HG03460 (cell line): ENCODE measurements at regions not wholly inside any gene's neighbourhood (a gene's known extent, or its start where the extent isn't known, plus 50 kb on each side); places are given as distances from the start of the nearest gene placed in this dataset.
"Not testable (repeated sequence)": the region's sequence is repeated elsewhere in the genome, so short reads cannot be mapped to it uniquely, and the experiment has no call there.

Experiments
- ATAC-seq: cut with Tn5 transposase; IDR thresholded peaks from one replicate; pipeline ENCODE4 v1.9.1; 2021; ENCODE audit not compliant: unreplicated experiment

DNA sequence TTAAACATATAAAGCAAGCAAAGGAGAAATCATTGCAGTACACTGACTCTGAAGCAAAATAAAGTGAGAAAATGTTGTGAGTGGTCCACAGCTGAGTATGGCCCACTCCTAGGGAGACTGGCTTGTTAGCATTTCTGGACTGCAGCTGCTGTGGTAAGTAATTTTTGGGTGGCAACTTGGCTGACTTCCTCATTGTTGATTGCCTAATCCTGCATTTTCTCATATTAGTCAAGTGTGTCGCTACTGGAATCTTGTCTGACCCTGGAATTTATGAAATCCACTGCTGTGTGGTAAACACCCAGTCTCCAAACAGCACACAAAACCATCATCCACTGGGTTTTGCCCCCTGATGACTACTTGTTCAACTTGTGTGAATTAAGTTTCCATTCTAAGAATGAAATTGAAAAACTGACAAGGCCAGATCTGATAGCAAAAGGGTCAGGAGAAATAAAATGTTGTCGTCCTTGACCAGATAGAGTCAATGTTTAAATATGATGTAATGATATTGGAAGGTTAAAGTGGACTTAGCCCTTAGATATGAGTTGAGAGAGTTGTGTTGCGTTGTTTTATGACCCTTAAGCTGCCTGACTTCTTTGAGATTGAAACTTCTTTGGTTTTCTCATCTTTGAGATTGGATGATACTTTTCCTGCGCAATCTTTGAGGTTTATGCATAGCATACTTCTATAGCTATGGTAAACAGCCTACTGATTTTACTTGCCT lies 106.6 kb upstream of the SEC22B start:
- ATAC-seq: not testable (repeated sequence)

DNA sequence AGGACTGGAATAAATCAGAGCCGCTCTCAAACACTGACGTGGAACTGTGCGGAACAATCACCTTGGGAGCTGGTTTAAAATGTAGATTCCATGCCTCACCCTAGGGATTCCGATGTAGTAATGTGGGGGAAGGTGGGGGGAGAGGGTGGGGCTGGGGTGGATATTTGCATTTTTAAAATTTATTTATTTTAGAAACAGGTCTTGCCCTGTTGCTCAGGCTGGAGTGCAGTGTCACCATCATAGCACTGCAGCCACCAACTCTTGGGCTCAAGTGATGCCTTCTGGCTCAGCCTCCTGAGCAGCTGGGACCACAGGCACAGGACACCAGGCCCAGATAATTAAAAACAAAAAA lies 101.9 kb upstream of the SEC22B start:
- ATAC-seq: not testable (repeated sequence)

DNA sequence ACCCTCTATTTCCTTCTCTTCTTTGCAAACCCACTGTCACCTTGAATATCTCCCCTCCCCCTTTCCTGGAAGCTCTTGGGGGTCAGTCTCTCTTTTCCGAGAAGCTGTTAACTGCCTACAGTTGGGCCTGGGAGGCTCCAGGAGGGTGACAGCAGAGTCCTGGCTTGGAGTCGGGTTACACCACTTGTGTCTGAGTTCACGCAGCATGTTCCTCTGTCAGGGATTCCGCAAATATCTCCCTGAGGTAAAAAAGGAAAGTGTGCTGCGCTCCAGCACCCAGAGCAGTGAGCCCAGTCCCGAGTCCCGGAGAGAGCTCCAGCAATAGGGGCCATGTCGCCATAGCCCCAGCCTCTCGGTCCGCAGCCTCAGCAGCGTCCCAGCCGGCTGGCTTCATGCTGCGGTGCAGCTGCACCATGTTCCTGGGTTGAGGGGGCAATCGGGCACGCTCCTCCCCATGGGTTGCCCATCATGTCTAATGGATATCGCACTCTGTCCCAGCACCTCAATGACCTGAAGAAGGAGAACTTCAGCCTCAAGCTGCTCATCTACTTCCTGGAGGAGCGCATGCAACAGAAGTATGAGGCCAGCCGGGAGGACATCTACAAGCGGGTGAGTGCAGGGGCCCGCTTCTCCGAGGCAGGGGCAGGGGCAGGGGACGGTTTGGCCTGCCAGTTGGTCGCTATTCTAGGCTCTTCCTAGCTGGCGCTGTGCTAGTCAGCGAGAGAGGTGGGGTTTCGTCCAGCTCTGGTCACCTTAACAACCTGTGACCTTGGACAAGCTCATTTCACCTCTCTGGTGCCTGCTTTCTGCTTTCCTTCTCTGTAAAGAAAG lies 101.3 kb upstream of the SEC22B start:
- ATAC-seq: not testable (repeated sequence)

DNA sequence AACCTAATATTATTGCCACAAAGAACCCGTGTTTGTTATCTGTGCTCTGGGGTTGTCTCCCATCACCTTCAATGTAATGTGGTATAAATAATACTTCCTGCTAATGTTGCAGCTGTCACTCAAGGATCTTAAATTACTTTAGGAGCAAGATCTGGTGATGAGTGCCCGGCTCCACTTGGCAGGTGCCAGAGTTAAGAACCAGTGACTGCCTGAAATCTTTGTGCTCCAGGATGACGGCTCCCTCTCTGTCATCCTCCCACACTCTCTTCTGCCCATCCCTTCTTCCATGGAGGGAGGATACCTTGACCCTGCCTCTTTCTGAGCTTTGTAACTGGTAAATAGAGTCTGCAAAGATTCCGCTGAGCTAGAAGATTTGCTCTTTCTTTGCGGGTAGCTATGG lies 100.4 kb upstream of the SEC22B start:
- not testable (repeated sequence) for ATAC-seq

DNA sequence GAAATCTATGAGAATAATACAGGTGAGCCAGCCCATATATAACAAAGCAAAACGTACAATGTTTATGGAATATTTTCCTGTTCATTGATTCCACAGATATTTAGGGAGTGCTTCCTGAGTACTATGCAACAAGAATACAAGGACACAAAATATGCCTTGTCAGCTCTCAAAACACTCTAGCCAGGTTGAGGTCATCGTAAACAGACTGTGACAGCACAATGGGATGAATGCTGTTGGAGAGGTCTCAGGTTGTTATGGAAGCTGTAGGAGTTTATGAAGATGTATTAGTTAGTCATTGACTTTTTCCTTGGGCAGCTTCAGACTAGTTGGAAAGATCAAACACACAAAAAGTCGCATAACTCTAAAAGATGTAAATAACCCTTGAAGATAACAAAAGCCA lies 98.1 kb upstream of the SEC22B start:
- not testable (repeated sequence) for ATAC-seq

DNA sequence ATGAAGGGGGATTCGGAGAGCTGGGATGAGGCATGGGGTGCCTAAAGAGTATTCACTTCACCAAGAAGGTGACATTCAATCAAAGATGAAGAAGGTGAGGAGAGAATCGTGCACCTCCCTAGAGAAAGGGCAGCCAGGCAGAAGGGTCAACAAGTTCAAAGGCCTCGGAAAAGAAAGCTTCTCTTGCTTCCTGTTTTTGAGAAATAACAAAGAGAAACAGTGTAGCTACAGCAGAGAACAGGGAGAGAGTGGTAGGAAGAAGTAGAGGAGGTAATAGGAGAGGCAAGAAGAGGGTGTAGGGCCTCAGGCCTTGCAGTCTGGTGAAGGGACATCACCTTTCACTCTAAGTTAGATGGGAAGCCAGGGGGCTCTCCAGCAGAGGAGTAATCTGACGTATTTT lies 97.0 kb upstream of the SEC22B start:
- ATAC-seq: not testable (repeated sequence)

DNA sequence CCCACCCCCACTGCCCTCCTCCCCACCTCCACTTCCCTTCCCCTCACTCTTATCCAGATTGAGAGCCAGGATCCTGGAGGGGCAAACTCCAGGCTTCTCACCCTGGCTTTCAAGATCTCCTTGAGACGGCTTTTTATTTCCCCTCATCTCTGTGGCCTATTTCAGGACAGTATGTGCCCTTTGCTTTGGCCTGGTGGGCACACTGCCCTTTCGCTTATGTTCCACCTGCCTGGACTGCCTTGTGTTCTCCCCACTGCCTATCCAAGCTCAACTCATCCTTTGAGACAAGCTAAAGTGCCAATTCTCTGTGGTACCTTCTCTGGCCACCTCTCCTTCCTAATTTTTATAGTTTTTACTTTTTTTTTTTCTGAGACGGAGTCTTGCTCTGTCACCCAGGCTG lies 95.9 kb upstream of the SEC22B start:
- ATAC-seq: not testable (repeated sequence)

DNA sequence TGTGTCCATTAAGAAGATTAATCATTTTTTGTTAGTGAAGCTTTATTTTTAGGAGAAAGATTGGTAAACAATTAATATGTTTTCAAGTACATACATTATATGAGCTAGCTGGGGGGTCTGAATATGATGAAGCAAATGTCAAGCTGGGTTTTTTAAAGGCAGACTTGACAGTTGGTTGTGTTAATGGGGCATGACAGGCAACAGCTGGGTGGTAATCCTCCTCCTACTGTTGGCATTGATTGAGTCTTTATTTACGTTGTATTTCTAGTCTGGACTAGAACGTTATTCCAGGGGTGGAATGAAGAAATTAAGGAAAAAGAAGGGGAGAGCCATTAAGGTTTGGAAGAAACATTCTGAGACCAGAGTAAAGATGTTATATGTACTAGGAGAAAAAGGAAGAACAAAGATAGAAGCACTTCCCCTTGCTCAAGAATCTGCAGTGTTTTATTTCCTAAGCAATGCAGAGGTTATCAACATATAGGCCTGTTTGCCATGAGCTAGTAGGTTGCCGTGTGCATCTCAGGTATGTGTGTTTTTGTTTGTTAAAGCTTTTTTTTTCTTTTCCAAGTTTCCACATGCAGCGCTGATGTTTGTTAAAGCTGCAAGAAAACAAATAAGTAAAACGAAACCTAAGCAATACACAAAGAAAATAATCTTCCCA lies 95.4 kb upstream of the SEC22B start:
- ATAC-seq: not testable (repeated sequence)

DNA sequence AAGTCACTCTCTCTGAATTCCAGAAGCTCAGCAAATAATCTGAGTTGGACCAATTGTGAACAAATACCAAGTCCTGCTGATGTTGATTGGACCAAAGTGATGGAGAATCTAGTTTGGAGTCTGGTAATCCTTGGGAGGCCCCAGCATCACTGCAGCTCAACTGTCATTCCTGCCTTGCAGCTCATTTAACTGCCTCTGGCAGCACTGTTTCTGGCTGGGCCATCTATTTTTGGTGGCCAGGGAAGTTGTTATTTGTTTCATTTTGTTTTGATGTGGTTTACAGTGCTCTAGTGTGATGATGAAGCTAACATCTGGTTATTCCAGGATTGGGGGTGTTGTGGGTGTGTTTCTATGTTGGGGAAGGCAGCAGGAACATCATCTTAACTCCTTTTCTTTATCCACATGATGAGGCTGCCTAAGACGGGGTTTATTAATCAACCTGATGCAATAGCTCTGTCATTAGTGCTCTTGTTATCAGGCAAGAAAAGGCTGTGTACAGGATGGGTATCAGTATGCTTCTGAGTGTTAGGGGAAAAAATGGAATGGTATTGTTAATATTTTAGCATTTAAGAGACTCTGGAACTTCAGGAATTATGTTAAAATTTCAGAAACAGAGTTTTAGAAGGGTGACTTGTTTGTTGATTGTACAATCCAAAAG lies 91.7 kb upstream of the SEC22B start:
- ATAC-seq: not testable (repeated sequence)

DNA sequence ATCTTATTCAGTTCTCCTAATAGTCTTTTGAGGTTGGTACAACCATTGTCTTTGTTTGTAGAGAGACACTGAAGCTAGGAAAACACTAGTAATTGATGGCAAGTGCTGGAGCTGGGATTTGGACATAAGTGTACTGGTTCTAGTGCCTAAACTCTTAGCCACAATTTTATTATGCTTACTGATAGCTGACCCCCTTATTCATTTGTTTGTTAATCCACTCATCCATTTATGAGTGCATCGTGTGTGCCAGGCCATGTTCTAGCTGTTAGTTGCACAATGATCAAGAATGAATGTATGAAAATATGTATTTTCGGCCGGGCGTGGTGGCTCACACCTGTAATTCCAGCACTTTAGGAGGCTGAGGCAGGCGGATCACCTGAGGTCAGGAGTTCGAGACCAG lies 88.2 kb upstream of the SEC22B start:
- ATAC-seq: not testable (repeated sequence)

DNA sequence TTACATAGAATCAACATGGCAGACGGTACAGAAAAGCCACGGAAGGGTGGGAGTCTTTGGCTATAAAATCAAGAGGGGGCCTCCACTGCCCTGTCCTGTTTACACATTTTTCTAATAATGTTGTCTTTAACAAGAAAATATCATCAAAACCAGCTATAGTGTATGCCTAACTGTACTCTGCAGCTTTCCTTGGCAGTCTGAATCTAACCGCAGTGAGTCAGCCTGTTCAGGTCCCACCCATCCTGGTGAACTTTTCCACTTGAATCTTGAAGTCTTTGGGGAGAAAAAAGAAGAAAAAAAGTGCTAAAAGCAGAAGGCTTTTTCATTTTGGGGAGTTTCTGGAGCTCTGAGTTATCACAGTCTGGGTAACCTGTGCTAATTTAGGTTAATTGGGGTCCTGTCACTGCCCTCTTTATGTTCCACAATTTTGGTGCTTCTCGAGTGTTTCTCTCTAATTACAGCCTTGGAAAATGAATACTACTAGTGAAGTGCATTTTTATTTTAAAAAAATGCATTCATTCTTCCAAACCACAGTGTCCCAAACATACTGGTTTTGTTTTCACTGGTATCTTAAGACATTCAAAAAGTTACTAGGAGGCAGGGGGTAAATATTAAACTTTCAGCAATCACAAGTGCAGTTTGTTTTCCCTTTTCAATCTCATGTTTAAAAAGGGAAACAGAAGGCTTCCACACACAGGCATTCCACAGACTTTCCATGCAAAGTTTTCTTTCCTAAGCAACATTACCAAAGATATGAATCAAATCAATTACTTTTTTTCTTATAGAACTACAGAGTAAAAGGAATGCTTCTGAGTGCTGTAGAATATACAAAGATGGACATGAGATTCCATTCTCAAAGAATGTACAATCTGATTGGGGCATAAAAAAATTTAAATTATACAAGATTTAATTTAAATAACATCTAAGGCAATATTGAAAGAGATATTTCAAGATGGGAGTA lies 86.8 kb upstream of the SEC22B start:
- not testable (repeated sequence) for ATAC-seq

DNA sequence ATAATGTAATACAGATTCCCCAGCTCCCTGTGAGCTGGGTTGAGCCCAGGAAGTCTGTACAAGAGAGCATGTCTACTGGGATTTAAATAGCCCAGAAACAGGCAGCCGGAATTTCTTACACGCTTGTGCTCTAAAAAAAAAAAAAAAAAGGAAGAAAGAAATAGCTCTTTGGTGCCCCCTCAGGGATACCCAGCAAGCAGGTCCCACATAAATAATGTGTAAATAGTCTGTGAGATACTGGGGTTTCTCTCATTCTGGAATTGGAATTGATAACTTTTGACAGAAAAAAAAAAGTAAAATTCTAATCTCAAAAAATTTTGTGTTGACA lies 81.4 kb upstream of the SEC22B start:
- ATAC-seq: not testable (repeated sequence)

DNA sequence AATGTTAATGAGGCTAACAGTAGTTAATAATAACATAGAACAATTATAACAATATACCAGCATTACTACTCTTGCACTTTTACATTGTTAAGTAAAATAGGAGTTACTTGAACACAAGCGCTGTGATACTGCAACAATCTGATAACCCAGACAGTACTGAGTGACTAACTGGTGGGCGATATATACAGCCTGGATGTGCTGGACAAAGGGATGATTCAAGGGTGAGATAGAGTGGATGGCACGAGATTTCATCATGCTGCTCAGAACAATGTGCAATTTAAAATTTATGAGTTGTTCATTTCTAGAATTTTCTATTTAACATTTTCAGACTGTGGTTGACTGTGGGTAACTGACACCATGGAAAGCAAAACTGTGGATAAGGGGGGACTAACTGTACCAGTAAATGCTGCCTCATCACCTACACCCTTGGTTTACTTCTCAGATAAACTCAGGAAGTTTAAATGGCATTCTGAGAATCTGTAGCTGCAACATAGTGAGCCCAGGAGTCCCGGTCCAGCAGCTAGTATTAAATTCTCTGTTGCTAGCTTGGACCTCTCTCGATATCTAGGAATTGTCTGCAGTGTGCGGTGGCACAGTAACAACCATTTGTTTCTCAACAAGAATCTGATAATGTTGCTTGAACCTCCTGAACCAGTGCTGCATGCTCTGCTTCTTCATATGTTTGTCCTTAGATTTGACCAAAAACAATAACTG lies 80.9 kb upstream of the SEC22B start:
- not testable (repeated sequence) for ATAC-seq

DNA sequence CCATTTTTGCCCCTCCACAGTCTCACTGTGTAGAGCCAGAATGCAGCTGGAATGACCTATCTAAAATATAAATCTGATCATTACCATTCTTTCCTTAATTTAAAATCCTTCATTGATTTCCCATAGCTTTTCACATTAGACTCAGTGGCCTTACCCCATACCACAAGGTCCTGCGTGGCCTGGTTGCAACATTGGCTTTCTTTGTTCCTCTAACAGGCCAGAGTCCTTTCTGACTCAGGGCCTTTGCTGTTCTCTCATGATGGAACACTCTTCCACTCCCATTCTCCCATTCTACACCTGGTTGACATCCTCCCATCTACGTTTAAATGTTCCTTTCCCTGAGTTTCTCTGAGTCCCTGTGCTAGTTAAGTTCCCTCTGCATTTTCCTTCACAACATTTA lies 74.4 kb upstream of the SEC22B start:
- not testable (repeated sequence) for ATAC-seq

DNA sequence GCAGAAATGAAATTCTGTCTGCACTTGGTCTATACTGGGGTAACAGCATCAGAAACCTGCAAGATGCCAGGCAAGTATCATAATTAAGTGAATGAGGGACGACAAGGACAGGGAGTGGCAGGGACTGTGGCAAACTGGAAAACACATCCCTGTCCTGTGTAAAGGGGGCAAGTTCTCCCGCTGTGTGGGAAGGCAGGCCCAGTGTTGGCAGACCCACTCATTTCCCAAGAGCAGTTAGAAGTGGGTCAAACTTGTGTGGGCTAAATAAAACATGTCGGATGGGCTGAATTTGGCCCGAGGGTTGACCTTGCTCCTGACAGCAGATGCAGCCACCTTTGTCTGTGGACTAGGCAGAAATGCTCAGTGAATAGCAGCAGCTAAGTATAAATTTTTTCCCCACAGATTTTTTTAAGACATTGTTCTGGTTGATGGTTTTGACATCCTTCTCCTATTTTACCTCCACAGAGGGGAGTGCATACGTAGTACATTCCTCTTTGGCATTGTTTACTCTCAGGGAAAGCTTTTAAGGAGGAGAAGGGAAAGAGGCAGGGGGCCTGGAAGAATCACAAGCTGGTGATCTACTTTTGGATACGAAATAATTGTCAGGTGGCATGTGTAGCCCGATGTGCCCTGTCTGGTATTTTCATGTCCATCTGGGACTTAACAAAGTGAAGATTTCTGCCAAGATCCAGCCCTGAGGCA lies 72.6 kb upstream of the SEC22B start:
- not testable (repeated sequence) for ATAC-seq

DNA sequence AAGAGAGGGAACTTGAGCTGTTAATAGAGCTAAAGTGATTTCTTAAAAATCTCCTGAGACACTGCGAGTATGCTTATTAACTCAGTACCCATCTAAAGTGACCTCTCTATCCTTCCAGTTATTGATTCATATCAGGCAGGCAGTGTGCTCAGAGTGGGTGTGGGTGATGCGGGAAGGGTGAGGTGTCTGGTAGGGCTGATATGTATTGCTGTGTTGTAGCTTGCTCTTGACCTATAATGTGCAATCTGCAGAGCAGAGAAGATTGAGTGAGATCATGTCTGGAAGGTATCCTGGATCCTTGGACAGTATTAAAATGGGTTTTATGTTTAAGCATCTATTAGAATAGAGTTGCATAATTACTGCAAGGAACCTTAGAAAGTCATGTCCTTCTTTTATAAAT lies 71.9 kb upstream of the SEC22B start:
- ATAC-seq: not testable (repeated sequence)

DNA sequence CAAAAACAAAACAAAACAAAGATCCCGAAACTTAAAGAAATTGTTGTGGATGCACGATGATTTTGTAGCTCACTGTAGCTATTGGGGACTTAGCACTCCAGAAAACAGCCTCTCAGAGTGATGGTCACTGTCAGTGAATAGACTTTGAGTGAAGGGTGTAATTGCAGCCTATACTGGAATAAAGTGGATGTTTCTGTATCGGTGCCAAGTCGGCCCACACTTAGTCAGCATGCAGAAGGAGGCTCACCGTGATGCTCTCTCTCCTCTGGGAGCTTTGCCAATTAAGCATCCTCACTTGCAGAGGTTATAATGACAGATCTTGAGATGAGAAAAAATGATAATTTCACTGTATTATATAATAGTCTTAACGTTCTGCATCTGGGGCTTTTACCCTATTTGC lies 67.5 kb upstream of the SEC22B start:
- ATAC-seq: not testable (repeated sequence)

DNA sequence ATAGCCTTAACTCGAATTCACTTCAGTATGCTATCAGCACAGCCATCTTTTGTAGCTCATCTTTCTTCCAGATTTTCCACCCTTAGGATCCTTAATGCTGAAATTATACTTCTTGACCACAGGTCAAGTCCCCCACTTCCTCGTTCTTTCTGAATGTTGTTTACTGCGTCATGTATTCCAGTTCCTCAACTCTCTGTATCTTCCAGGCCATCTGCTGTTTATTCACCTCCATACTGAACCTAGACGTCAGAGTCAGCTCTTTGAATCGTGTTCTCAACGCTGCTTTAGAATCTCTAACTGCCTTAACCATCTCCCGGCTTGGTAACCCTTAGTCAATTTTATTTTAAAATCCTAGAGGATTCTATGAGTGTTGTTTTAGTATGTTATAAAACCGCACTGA lies 66.3 kb upstream of the SEC22B start:
- not testable (repeated sequence) for ATAC-seq

DNA sequence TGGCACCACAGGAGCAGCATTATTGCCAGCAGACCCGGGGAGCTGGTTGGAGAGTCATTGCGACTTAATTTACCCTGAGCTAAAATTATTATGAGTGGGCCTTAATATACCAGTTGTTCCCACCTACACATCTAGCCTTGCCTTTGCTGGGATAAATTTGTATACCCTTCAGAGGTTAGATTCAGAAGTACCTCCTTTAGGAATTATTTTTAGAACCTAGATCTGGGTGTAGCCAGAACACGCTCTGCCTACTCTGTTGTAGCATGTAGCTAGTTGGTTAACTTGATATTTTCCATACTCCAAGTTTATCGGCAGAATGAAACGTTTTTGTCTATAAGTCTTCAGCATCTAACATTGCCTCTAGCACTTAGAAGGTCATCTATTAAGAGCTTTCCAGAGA lies 65.5 kb upstream of the SEC22B start:
- not testable (repeated sequence) for ATAC-seq
